MM.1S (cell line): ENCODE measurements at regions not wholly inside any gene's neighbourhood (a gene's known extent, or its start where the extent isn't known, plus 50 kb on each side); places are given as distances from the start of the nearest gene placed in this dataset.

Experiments
- DNase-seq: peaks from one replicate; pipeline ENCODE4 v3.0.0-alpha.2; 2015
- H2AFZ ChIP-seq: fragments of 300-600 bp; sonication (generic); 2 replicates; pipeline ENCODE4 v1.6.0; 2016; ENCODE audit warnings: antibody characterized with exemption, low read length
- H3F3A ChIP-seq: fragments of 300-600 bp; sonication (generic); 2 replicates; pipeline ENCODE4 v1.6.1; 2016; ENCODE audit warnings: mild to moderate bottlenecking, antibody characterized with exemption, low read length, moderate library complexity, mixed read lengths; ENCODE audit not compliant: insufficient read depth
- H3K27ac ChIP-seq: fragments of 300-600 bp; sonication (generic); 2 replicates; pipeline ENCODE4 v1.5.1; 2016; ENCODE audit warnings: mild to moderate bottlenecking, low read length
- H3K27me3 ChIP-seq: fragments of 300-600 bp; sonication (generic); replicated peaks from 2 replicates; pipeline ENCODE4 v1.6.0; 2016; ENCODE audit warnings: low read length; ENCODE audit not compliant: insufficient read depth
- H3K36me3 ChIP-seq: fragments of 300-600 bp; sonication (generic); replicated peaks from 2 replicates; pipeline ENCODE4 v1.6.1; 2016; ENCODE audit warnings: mild to moderate bottlenecking, low read length, mixed read lengths; ENCODE audit not compliant: insufficient read depth
- H3K4me1 ChIP-seq: fragments of 300-600 bp; sonication (generic); 2 replicates; pipeline ENCODE4 v1.6.1; 2016; ENCODE audit warnings: low read length, mixed read lengths
- H3K4me2 ChIP-seq: fragments of 300-600 bp; sonication (generic); 2 replicates; pipeline ENCODE4 v1.6.0; 2016; ENCODE audit warnings: low read depth, low read length
- H3K4me3 ChIP-seq: fragments of 300-600 bp; sonication (generic); 2 replicates; pipeline ENCODE4 v1.5.1; 2016; ENCODE audit warnings: low read length, mixed read lengths
- H3K79me2 ChIP-seq: fragments of 300-600 bp; sonication (generic); 2 replicates; pipeline ENCODE4 v1.6.1; 2016; ENCODE audit warnings: mixed run types, low read length, mixed read lengths
- H3K9ac ChIP-seq: fragments of 300-600 bp; sonication (generic); 2 replicates; pipeline ENCODE4 v1.6.1; 2016; ENCODE audit warnings: low read length, mixed read lengths
- H3K9me2 ChIP-seq: fragments of 300-600 bp; sonication (generic); replicated peaks from 2 replicates; pipeline ENCODE4 v1.6.1; 2016; ENCODE audit warnings: mild to moderate bottlenecking, low read length, mixed read lengths; ENCODE audit not compliant: insufficient read depth
- H3K9me3 ChIP-seq: fragments of 300-600 bp; sonication (generic); replicated peaks from 2 replicates; pipeline ENCODE4 v1.6.1; 2016; ENCODE audit warnings: mild to moderate bottlenecking, low read length, mixed read lengths; ENCODE audit not compliant: insufficient read depth
- H4K20me1 ChIP-seq: fragments of 300-600 bp; sonication (generic); 2 replicates; pipeline ENCODE4 v1.6.1; 2016; ENCODE audit warnings: mild to moderate bottlenecking, low read length, moderate library complexity, mixed read lengths; ENCODE audit not compliant: insufficient read depth
- CTCF ChIP-seq: fragments of 300-600 bp; sonication (generic); IDR thresholded peaks from 2 replicates; pipeline ENCODE4 v1.5.1; 2016; ENCODE audit warnings: antibody characterized with exemption, low read length, mixed read lengths
- EZH2 ChIP-seq: fragments of 300-600 bp; sonication (generic); optimal IDR thresholded peaks from 2 replicates; pipeline ENCODE3; 2017; ENCODE audit warnings: low read depth, mild to moderate bottlenecking, antibody characterized with exemption, low read length, mixed read lengths
- EZH2phosphoT487 ChIP-seq: fragments of 300-600 bp; sonication (generic); IDR thresholded peaks from 2 replicates; pipeline ENCODE4 v1.6.1; 2018; ENCODE audit warnings: antibody characterized with exemption, low read length

GRCh38 chr5:121793791-121794190, 57.9 kb upstream of the FTMT start:
- Histone ChIP-seq H3K9me3 (no peaks in the 10 kb centered on the region), H3K27ac (no peak overlapping the region), H3K4me1 (no peaks in the 10 kb centered on the region), H3K79me2 (no peaks in the 10 kb centered on the region), H3F3A (no peaks in the 10 kb centered on the region), H2AFZ (no peak overlapping the region), H3K9ac (no peak overlapping the region), H3K4me3 (no peak overlapping the region), H3K36me3 (no peaks in the 10 kb centered on the region), H4K20me1 (no peaks in the 10 kb centered on the region), H3K27me3 (no peaks in the 10 kb centered on the region), H3K9me2 (no peaks in the 10 kb centered on the region), H3K4me2 (no peak overlapping the region)
- TF ChIP-seq CTCF, result no peak
- no peak for TF ChIP-seq EZH2phosphoT487
- no peak for TF ChIP-seq EZH2
- no peak for DNase-seq

- no peaks in the 10 kb centered on the region for H3K9me3 ChIP-seq
- no peak for DNase-seq
- H3K4me3 ChIP-seq, result no peak overlapping the region
- H2AFZ ChIP-seq, result no peak overlapping the region
- no peaks in the 10 kb centered on the region for H3K27me3 ChIP-seq
- no peaks in the 10 kb centered on the region for H3K36me3 ChIP-seq
- H3K4me1 ChIP-seq, result no peaks in the 10 kb centered on the region
- TF ChIP-seq EZH2 (no peak), CTCF (no peak), EZH2phosphoT487 (no peak)
- no peaks in the 10 kb centered on the region for H3F3A ChIP-seq
- H3K9me2 ChIP-seq, result no peaks in the 10 kb centered on the region
- H4K20me1 ChIP-seq, result no peaks in the 10 kb centered on the region
- no peak overlapping the region for H3K27ac ChIP-seq
- H3K4me2 ChIP-seq, result no peak overlapping the region
- H3K9ac ChIP-seq, result no peak overlapping the region
- no peaks in the 10 kb centered on the region for H3K79me2 ChIP-seq
Measured at GRCh38 chr5:121795511-121795910, 56.2 kb upstream of the FTMT start.

- Histone ChIP-seq H3K27me3 (no peaks in the 10 kb centered on the region), H2AFZ (no peak overlapping the region)
- DNase-seq, result no peak
Measured at GRCh38 chr5:121797681-121798518, 53.8 kb upstream of the FTMT start.

More at GRCh38 chr5:121797681-121798518, 53.8 kb upstream of the FTMT start:
- no peaks in the 10 kb centered on the region for H3K4me1 ChIP-seq
- no peak overlapping the region for H3K4me3 ChIP-seq
- H3K9ac ChIP-seq, result no peak overlapping the region
- no peak overlapping the region for H3K4me2 ChIP-seq
- no peaks in the 10 kb centered on the region for H3F3A ChIP-seq
- H3K79me2 ChIP-seq, result no peaks in the 10 kb centered on the region
- H3K27ac ChIP-seq, result no peak overlapping the region
- H3K9me2 ChIP-seq, result no peaks in the 10 kb centered on the region
- H4K20me1 ChIP-seq, result no peaks in the 10 kb centered on the region
- no peaks in the 10 kb centered on the region for H3K36me3 ChIP-seq
- H3K9me3 ChIP-seq, result no peaks in the 10 kb centered on the region
- no peak for TF ChIP-seq CTCF
- TF ChIP-seq EZH2phosphoT487, result no peak
- TF ChIP-seq EZH2, result no peak
